GM12878 (cell line): ENCODE measurements at regions not wholly inside any gene's neighbourhood (a gene's known extent, or its start where the extent isn't known, plus 50 kb on each side); places are given as distances from the start of the nearest gene placed in this dataset.

Source experiments
- ATAC-seq: fragments of 200-7000 bp; cut with Tn5 transposase; 3 replicates; pipeline ENCODE4 v1.9.1; 2020; ENCODE audit warnings: mild to moderate bottlenecking, moderate library complexity
- BruUV-seq: library from RNA; stranded (reverse); fragments of 400-500 nt; replicated peaks from 2 replicates; lab custom pipeline; 2021; lab: Mats Ljungman, UMichigan
- CTCF ChIA-PET: fragments of 300-600 bp; sonication (Branson Sonifier 250); formaldehyde crosslinking; extraction: SDS; loops from one replicate; lab custom pipeline; 2021; ENCODE audit warnings: inconsistent platforms; lab: Yijun Ruan, JAX
- POLR2A ChIA-PET: fragments of 350-600 bp; formaldehyde crosslinking; extraction: SDS; loops from one replicate; lab custom pipeline; 2021; ENCODE audit warnings: inconsistent platforms; lab: Charles Lee
- RAD21 ChIA-PET: fragments of 300-600 bp; sonication (Branson Sonifier 250); formaldehyde crosslinking; loops from one replicate; lab custom pipeline; 2023; ENCODE audit warnings: antibody characterized with exemption; ENCODE audit not compliant: unreplicated experiment; lab: Charles Lee
- SMC1A ChIA-PET: fragments of 300-600 bp; sonication (Branson Sonifier 250); formaldehyde crosslinking; loops from one replicate; lab custom pipeline; 2023; ENCODE audit not compliant: unreplicated experiment, uncharacterized antibody; lab: Charles Lee
- DNase-seq: peaks from one replicate; pipeline ENCODE4 v3.0.0-alpha.2; 2011; ENCODE audit warnings: low read depth, low spot score
- FAIRE-seq: peaks from 3 replicates; lab custom pipeline; 2011; peaks lifted over from hg19 to GRCh38; lab: Jason Lieb, UNC
- H2AFZ ChIP-seq: 2 replicates; pipeline ENCODE4 v1.6.0; 2011; ENCODE audit warnings: low read depth, low read length, control low read depth; ENCODE audit not compliant: control insufficient read depth
- H3K27ac ChIP-seq: 2 replicates; pipeline ENCODE4 v1.5.1; 2011; ENCODE audit warnings: control low read depth; ENCODE audit not compliant: control insufficient read depth, insufficient read depth
- H3K27me3 ChIP-seq, 2 experiments: replicated peaks in 1 of 2; 2 replicates each; pipeline versions ENCODE4 v1.6.0 to v1.6.1; 2011; ENCODE audit warnings: low read length in 1 of 2; ENCODE audit not compliant: control insufficient read depth in 2 of 2, insufficient read depth in 2 of 2
- H3K36me3 ChIP-seq, 2 experiments: 2 replicates each; pipeline ENCODE4 v1.5.1; 2011; ENCODE audit warnings: low read length in 1 of 2; ENCODE audit not compliant: control insufficient read depth in 2 of 2, insufficient read depth in 2 of 2
- H3K4me1 ChIP-seq: 2 replicates; pipeline ENCODE4 v1.6.1; 2011; ENCODE audit warnings: mild to moderate bottlenecking, low read length, moderate library complexity, mixed read lengths; ENCODE audit not compliant: control insufficient read depth, insufficient read depth
- H3K4me2 ChIP-seq: 2 replicates; pipeline ENCODE4 v1.6.0; 2011; ENCODE audit warnings: control low read depth; ENCODE audit not compliant: control insufficient read depth, insufficient read depth
- H3K4me3 ChIP-seq: fragments of 200-600 bp; sonication (generic); 2 replicates; pipeline ENCODE4 v1.5.1; 2016
- H3K79me2 ChIP-seq: 2 replicates; pipeline ENCODE4 v1.6.0; 2011; ENCODE audit warnings: low read length; ENCODE audit not compliant: control insufficient read depth, insufficient read depth
- H3K9ac ChIP-seq: 2 replicates; pipeline ENCODE4 v1.8.0; 2011; ENCODE audit warnings: low read length, control low read depth, mixed read lengths; ENCODE audit not compliant: control insufficient read depth, insufficient read depth
- H3K9me3 ChIP-seq: replicated peaks from 3 replicates; pipeline ENCODE4 v1.5.1; 2011; ENCODE audit warnings: mild to moderate bottlenecking, low read length; ENCODE audit not compliant: control insufficient read depth, insufficient read depth
- H4K20me1 ChIP-seq: 2 replicates; pipeline ENCODE4 v1.6.0; 2011; ENCODE audit not compliant: control insufficient read depth, insufficient read depth
- HCFC1 ChIP-seq: fragments of 150-350 bp; IDR thresholded peaks from 2 replicates; pipeline ENCODE4 v1.6.1; 2014; ENCODE audit warnings: low read length
- NFYA ChIP-seq: IDR thresholded peaks from 2 replicates; pipeline ENCODE4 v1.6.1; 2011; ENCODE audit warnings: low read depth, mild to moderate bottlenecking, low read length, improper control_type of control experiment, borderline replicate concordance
- PAX8 ChIP-seq: fragments of 450-650 bp; IDR thresholded peaks from 2 replicates; pipeline ENCODE4 v1.6.1; 2017; ENCODE audit warnings: mild to moderate bottlenecking, moderate library complexity
- RELA ChIP-seq: fragments of 450-650 bp; IDR thresholded peaks from 2 replicates; pipeline ENCODE4 v1.8.0; 2014; ENCODE audit warnings: borderline replicate concordance; ENCODE audit not compliant: partially characterized antibody
- ZBTB40 ChIP-seq: fragments of 450-650 bp; IDR thresholded peaks from 2 replicates; pipeline ENCODE4 v1.6.1; 2016; ENCODE audit warnings: mild to moderate bottlenecking, moderate library complexity, borderline replicate concordance
- ZNF592 ChIP-seq: fragments of 450-650 bp; IDR thresholded peaks from 2 replicates; pipeline ENCODE4 v1.6.1; 2017; ENCODE audit warnings: mild to moderate bottlenecking, moderate library complexity
- WGBS: methylation state at CpG from one replicate; pipeline ENCODE4 v1.1.6; 2016; ENCODE audit warnings: low lambda C conversion rate; ENCODE audit not compliant: insufficient replicate concordance, insufficient coverage; ENCODE audit errors: missing lambda C conversion rate; 5-methylcytosine and 5-hydroxymethylcytosine counted together
- in situ Hi-C: fragments of 300-500 bp; cut with MboI; formaldehyde crosslinking; loops from 9 replicates; pipeline ENCODE4 v1.14.3; 2018; ENCODE audit warnings: mixed read lengths
- intact Hi-C: fragments of 100-400 bp; cut with micrococcal nuclease; formaldehyde crosslinking; loops from one replicate; pipeline ENCODE4 v1.14.2; 2022; ENCODE audit not compliant: unreplicated experiment

- CTCF ChIA-PET, result no interaction called here
- H3K4me1 ChIP-seq, result no peaks in the 10 kb centered on the region
- no peaks in the 10 kb centered on the region for H3K79me2 ChIP-seq
- H3K27ac ChIP-seq, result no peak overlapping the region
- POLR2A ChIA-PET, result interaction anchor here (0.6 kb wide), 1 partner anchor 859 kb away, joined by 3 read pairs; no protein-coding TSS in a partner anchor
- intact Hi-C loops (no loop called here), in situ Hi-C loops (no loop called here)
- H3K9me3 ChIP-seq, result no peaks in the 10 kb centered on the region
- no peak overlapping the region for H3K4me3 ChIP-seq
- TF ChIP-seq PAX8 (no peak), HCFC1 (no peak), ZNF592 (no peak), NFYA (no peak), ZBTB40 (no peak), RELA (no peak)
- no peaks in the 10 kb centered on the region for H3K27me3 ChIP-seq
- no peaks in the 10 kb centered on the region for H4K20me1 ChIP-seq
- SMC1A ChIA-PET, result no interaction called here
- no peak for FAIRE-seq
- no peak for DNase-seq
- ATAC-seq, result no peak
- no peak overlapping the region for H2AFZ ChIP-seq
- H3K36me3 ChIP-seq, result no peaks in the 10 kb centered on the region
- WGBS, result 0% methylated on average over 4 of the region's 4 CpGs
- BruUV-seq, result no TSS peak
- H3K4me2 ChIP-seq, result no peak overlapping the region
- RAD21 ChIA-PET, result no interaction called here
- H3K9ac ChIP-seq, result no peak overlapping the region
These were observed 730.9 kb upstream of the TYRP1 start for GRCh38 chr9:11962327-11962726.
